ENCODE measurements at regions not wholly inside any gene's neighbourhood (a gene's known extent, or its start where the extent isn't known, plus 50 kb on each side); places are given as distances from the start of the nearest gene placed in this dataset.
"Not testable (repeated sequence)": the region's sequence is repeated elsewhere in the genome, so short reads cannot be mapped to it uniquely, and the experiment has no call there.

- not testable (repeated sequence) for H3K9ac ChIP-seq (ENCODE audit: low read length); H3K27ac ChIP-seq (ENCODE audit: low read length)
Measured at GRCh38 chr4:66561465-66562053, 891.3 kb upstream of the EPHA5 start.

GRCh38 chr4:66558651-66559050 is 888.4 kb upstream of the EPHA5 start:
- no peak overlapping the region for H3K27ac ChIP-seq (ENCODE audit: low read length)
- no peak overlapping the region for H3K4me3 ChIP-seq (ENCODE audit: low read length)
- no peaks in the 10 kb centered on the region for H3K4me1 ChIP-seq (ENCODE audit: control insufficient read depth, low read depth, low read length)
- H3K9me3 ChIP-seq (ENCODE audit: control insufficient read depth, low read depth, low read length), result no peaks in the 10 kb centered on the region
- no peak overlapping the region for H3K9ac ChIP-seq (ENCODE audit: low read length)
- H3K36me3 ChIP-seq (ENCODE audit: control insufficient read depth, low read depth, low read length), result no peaks in the 10 kb centered on the region
- no peaks in the 10 kb centered on the region for H3K27me3 ChIP-seq (ENCODE audit: control insufficient read depth, insufficient read depth, low read length)

More at GRCh38 chr4:66561465-66562053, 891.3 kb upstream of the EPHA5 start:
- H3K9me3 ChIP-seq (ENCODE audit: control insufficient read depth, low read depth, low read length); H3K36me3 ChIP-seq (ENCODE audit: control insufficient read depth, low read depth, low read length); H3K27me3 ChIP-seq (ENCODE audit: control insufficient read depth, insufficient read depth, low read length); H3K4me3 ChIP-seq (ENCODE audit: low read length); H3K4me1 ChIP-seq (ENCODE audit: control insufficient read depth, low read depth, low read length): not testable (repeated sequence)

- Histone ChIP-seq H3K9ac (ENCODE audit: low read length) (no peak overlapping the region), H3K36me3 (ENCODE audit: control insufficient read depth, low read depth, low read length) (no peaks in the 10 kb centered on the region), H3K9me3 (ENCODE audit: control insufficient read depth, low read depth, low read length) (no peaks in the 10 kb centered on the region), H3K4me3 (ENCODE audit: low read length) (no peak overlapping the region), H3K27ac (ENCODE audit: low read length) (no peak overlapping the region), H3K4me1 (ENCODE audit: control insufficient read depth, low read depth, low read length) (no peaks in the 10 kb centered on the region), H3K27me3 (ENCODE audit: control insufficient read depth, insufficient read depth, low read length) (no peaks in the 10 kb centered on the region)
Measured at GRCh38 chr4:66556651-66557278, 886.5 kb upstream of the EPHA5 start.

GRCh38 chr4:66555301-66555700 is 885.0 kb upstream of the EPHA5 start:
- H3K4me1 ChIP-seq (ENCODE audit: control insufficient read depth, low read depth, low read length), result no peaks in the 10 kb centered on the region

GRCh38 chr4:66554826-66555225 is 884.5 kb upstream of the EPHA5 start:
- H3K4me1 ChIP-seq (ENCODE audit: control insufficient read depth, low read depth, low read length), result no peaks in the 10 kb centered on the region
- H3K36me3 ChIP-seq (ENCODE audit: control insufficient read depth, low read depth, low read length), result no peaks in the 10 kb centered on the region
- no peaks in the 10 kb centered on the region for H3K27me3 ChIP-seq (ENCODE audit: control insufficient read depth, insufficient read depth, low read length)
- H3K27ac ChIP-seq (ENCODE audit: low read length), result no peak overlapping the region
- H3K9me3 ChIP-seq (ENCODE audit: control insufficient read depth, low read depth, low read length), result peaks cover 2% of the 10 kb centered on the region
- no peak overlapping the region for H3K4me3 ChIP-seq (ENCODE audit: low read length)
- no peak overlapping the region for H3K9ac ChIP-seq (ENCODE audit: low read length)

More at GRCh38 chr4:66555301-66555700, 885.0 kb upstream of the EPHA5 start:
- H3K4me3 ChIP-seq (ENCODE audit: low read length), result no peak overlapping the region
- peaks cover 2% of the 10 kb centered on the region for H3K9me3 ChIP-seq (ENCODE audit: control insufficient read depth, low read depth, low read length)
- H3K27ac ChIP-seq (ENCODE audit: low read length), result no peak overlapping the region
- no peaks in the 10 kb centered on the region for H3K36me3 ChIP-seq (ENCODE audit: control insufficient read depth, low read depth, low read length)
- H3K9ac ChIP-seq (ENCODE audit: low read length), result no peak overlapping the region
- no peaks in the 10 kb centered on the region for H3K27me3 ChIP-seq (ENCODE audit: control insufficient read depth, insufficient read depth, low read length)

- H3K4me3 ChIP-seq (ENCODE audit: low read length); H3K27me3 ChIP-seq (ENCODE audit: control insufficient read depth, insufficient read depth, low read length); H3K4me1 ChIP-seq (ENCODE audit: control insufficient read depth, low read depth, low read length); H3K9me3 ChIP-seq (ENCODE audit: control insufficient read depth, low read depth, low read length); H3K27ac ChIP-seq (ENCODE audit: low read length); H3K36me3 ChIP-seq (ENCODE audit: control insufficient read depth, low read depth, low read length); H3K9ac ChIP-seq (ENCODE audit: low read length): not testable (repeated sequence)
Measured at GRCh38 chr4:66545301-66545700, 875.0 kb upstream of the EPHA5 start.

- Histone ChIP-seq H3K4me1 (ENCODE audit: control insufficient read depth, low read depth, low read length) (no peaks in the 10 kb centered on the region), H3K27me3 (ENCODE audit: control insufficient read depth, insufficient read depth, low read length) (no peaks in the 10 kb centered on the region), H3K9me3 (ENCODE audit: control insufficient read depth, low read depth, low read length) (no peaks in the 10 kb centered on the region), H3K9ac (ENCODE audit: low read length) (no peak overlapping the region), H3K4me3 (ENCODE audit: low read length) (no peak overlapping the region), H3K27ac (ENCODE audit: low read length) (no peak overlapping the region), H3K36me3 (ENCODE audit: control insufficient read depth, low read depth, low read length) (no peaks in the 10 kb centered on the region)
Measured at GRCh38 chr4:66544281-66544680, 874.0 kb upstream of the EPHA5 start.

- Histone ChIP-seq H3K27me3 (ENCODE audit: control insufficient read depth, insufficient read depth, low read length) (no peaks in the 10 kb centered on the region), H3K36me3 (ENCODE audit: control insufficient read depth, low read depth, low read length) (no peaks in the 10 kb centered on the region), H3K4me1 (ENCODE audit: control insufficient read depth, low read depth, low read length) (no peaks in the 10 kb centered on the region), H3K9ac (ENCODE audit: low read length) (no peak overlapping the region), H3K9me3 (ENCODE audit: control insufficient read depth, low read depth, low read length) (no peaks in the 10 kb centered on the region), H3K4me3 (ENCODE audit: low read length) (no peak overlapping the region), H3K27ac (ENCODE audit: low read length) (no peak overlapping the region)
Measured at GRCh38 chr4:66539745-66540144, 869.5 kb upstream of the EPHA5 start.

GRCh38 chr4:66524781-66525180 is 854.5 kb upstream of the EPHA5 start:
- H3K36me3 ChIP-seq (ENCODE audit: control insufficient read depth, low read depth, low read length), result no peaks in the 10 kb centered on the region
- no peak overlapping the region for H3K27ac ChIP-seq (ENCODE audit: low read length)
- no peaks in the 10 kb centered on the region for H3K9me3 ChIP-seq (ENCODE audit: control insufficient read depth, low read depth, low read length)
- H3K27me3 ChIP-seq (ENCODE audit: control insufficient read depth, insufficient read depth, low read length), result no peaks in the 10 kb centered on the region
- H3K4me3 ChIP-seq (ENCODE audit: low read length), result no peak overlapping the region
- no peaks in the 10 kb centered on the region for H3K4me1 ChIP-seq (ENCODE audit: control insufficient read depth, low read depth, low read length)
- H3K9ac ChIP-seq (ENCODE audit: low read length), result no peak overlapping the region

- Histone ChIP-seq H3K27me3 (ENCODE audit: control insufficient read depth, insufficient read depth, low read length) (no peaks in the 10 kb centered on the region), H3K4me1 (ENCODE audit: control insufficient read depth, low read depth, low read length) (no peaks in the 10 kb centered on the region), H3K9me3 (ENCODE audit: control insufficient read depth, low read depth, low read length) (no peaks in the 10 kb centered on the region), H3K27ac (ENCODE audit: low read length) (no peak overlapping the region), H3K36me3 (ENCODE audit: control insufficient read depth, low read depth, low read length) (no peaks in the 10 kb centered on the region), H3K9ac (ENCODE audit: low read length) (no peak overlapping the region), H3K4me3 (ENCODE audit: low read length) (no peak overlapping the region)
Measured at GRCh38 chr4:66522244-66522643, 852.0 kb upstream of the EPHA5 start.

GRCh38 chr4:66516940-66517339 is 846.7 kb upstream of the EPHA5 start:
- Histone ChIP-seq H3K4me1 (ENCODE audit: control insufficient read depth, low read depth, low read length) (no peaks in the 10 kb centered on the region), H3K27ac (ENCODE audit: low read length) (no peak overlapping the region), H3K27me3 (ENCODE audit: control insufficient read depth, insufficient read depth, low read length) (no peaks in the 10 kb centered on the region), H3K36me3 (ENCODE audit: control insufficient read depth, low read depth, low read length) (no peaks in the 10 kb centered on the region), H3K9me3 (ENCODE audit: control insufficient read depth, low read depth, low read length) (no peaks in the 10 kb centered on the region), H3K9ac (ENCODE audit: low read length) (no peak overlapping the region), H3K4me3 (ENCODE audit: low read length) (no peak overlapping the region)

- Histone ChIP-seq H3K9ac (ENCODE audit: low read length) (no peak overlapping the region), H3K4me1 (ENCODE audit: control insufficient read depth, low read depth, low read length) (no peaks in the 10 kb centered on the region), H3K27me3 (ENCODE audit: control insufficient read depth, insufficient read depth, low read length) (no peaks in the 10 kb centered on the region), H3K9me3 (ENCODE audit: control insufficient read depth, low read depth, low read length) (no peaks in the 10 kb centered on the region), H3K4me3 (ENCODE audit: low read length) (no peak overlapping the region), H3K27ac (ENCODE audit: low read length) (no peak overlapping the region), H3K36me3 (ENCODE audit: control insufficient read depth, low read depth, low read length) (no peaks in the 10 kb centered on the region)
Measured at GRCh38 chr4:66506985-66507384, 836.7 kb upstream of the EPHA5 start.

All from iPS-18a (cell line).